ENCODE measurements at regions not wholly inside any gene's neighbourhood (a gene's known extent, or its start where the extent isn't known, plus 50 kb on each side); places are given as distances from the start of the nearest gene placed in this dataset.

DNA sequence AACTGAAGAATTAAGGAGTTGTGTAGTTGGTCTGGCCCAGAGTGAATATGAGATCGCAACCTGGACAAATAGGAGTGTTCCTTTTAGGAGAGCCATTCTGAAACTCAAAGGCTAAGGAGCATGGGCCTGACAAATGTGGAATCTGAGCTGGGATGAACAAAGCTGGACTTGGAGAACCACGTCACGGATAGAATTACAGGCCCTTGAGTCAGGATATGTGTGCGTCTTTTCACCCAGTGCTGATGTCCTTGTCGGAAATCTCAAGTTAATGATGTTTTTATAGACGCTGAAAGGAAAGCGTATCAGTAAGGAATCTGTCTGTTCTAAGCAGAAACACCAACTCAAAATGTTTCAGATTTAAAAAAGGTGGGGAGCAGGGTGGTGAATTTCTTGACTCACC lies 173.8 kb upstream of the ZKSCAN2 start:
- Mint-ChIP-seq H3K27ac (no peak overlapping the region), H3K9me3 (ENCODE audit: low read depth) (no peaks in the 10 kb centered on the region), H3K4me3 (no peak overlapping the region), H3K36me3 (ENCODE audit: low read depth) (no peaks in the 10 kb centered on the region), H3K4me1 (no peaks in the 10 kb centered on the region), H3K27me3 (peaks cover 5% of the 10 kb centered on the region)
- intact Hi-C loops (cut with DNase I, micrococcal nuclease): no loop called here
- DNase-seq (no peak), ATAC-seq (no peak)
- ChIA-PET CTCF (interaction anchor here (0.7 kb wide), 1 partner anchor 143 kb away, joined by 5 read pairs; no protein-coding TSS in a partner anchor), POLR2A (no interaction called here)

DNA sequence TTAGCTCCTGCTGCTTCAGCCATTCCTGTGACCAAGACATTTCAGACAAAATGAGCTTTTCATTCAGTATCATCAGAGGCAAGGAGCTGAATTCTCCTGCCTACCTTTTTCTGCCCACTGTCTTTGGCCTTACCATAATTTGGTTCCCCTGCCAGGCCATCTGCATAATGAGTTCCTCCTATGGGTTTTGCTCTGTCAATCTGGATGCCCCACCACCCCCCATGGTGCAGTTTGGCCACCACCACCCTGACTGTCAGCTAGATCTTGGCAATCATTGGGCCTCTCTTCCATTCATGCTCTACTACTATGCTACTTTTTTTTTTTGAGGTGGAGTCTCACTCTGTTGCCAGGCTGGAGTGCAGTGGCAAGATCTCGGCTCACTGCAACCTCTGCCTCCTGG lies 169.2 kb upstream of the ZKSCAN2 start:
- no peak overlapping the region for H3K27ac Mint-ChIP-seq
- ATAC-seq (no peak), DNase-seq (no peak)
- ChIA-PET POLR2A (interaction anchor here (0.5 kb wide), 1 partner anchor 141 kb away, joined by 11 read pairs; no protein-coding TSS in a partner anchor), CTCF (interaction anchor here (0.6 kb wide), 1 partner anchor 208 kb away, joined by 4 read pairs; no protein-coding TSS in a partner anchor)
- H3K9me3 Mint-ChIP-seq (ENCODE audit: low read depth): no peaks in the 10 kb centered on the region
- peaks cover 8% of the 10 kb centered on the region for H3K27me3 Mint-ChIP-seq
- no peaks in the 10 kb centered on the region for H3K36me3 Mint-ChIP-seq (ENCODE audit: low read depth)
- H3K4me3 Mint-ChIP-seq: no peak overlapping the region
- H3K4me1 Mint-ChIP-seq: no peaks in the 10 kb centered on the region
- intact Hi-C loops (cut with DNase I, micrococcal nuclease): no loop called here

DNA sequence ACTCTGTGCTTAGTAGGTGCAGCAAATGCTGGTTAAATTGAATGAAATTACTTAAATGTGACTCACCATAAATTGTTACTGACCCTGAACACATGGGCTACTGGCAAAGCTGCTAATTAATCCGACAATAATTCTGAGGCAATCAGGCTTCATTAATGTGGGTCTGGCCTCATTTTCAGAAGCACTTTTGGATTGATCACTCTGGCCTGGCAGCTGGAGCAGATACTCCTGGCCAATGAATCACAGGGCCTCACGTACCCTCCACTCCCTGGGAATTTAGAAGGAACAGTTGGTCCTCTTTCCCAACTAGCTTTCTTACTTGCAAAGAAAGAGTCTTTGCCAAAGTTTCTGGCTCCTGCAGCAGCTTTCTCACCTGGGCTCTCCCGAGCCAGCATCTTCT lies 162.0 kb upstream of the ZKSCAN2 start:
- peaks cover 9% of the 10 kb centered on the region for H3K27me3 Mint-ChIP-seq
- H3K4me3 Mint-ChIP-seq: no peak overlapping the region
- no peaks in the 10 kb centered on the region for H3K9me3 Mint-ChIP-seq (ENCODE audit: low read depth)
- no peaks in the 10 kb centered on the region for H3K36me3 Mint-ChIP-seq (ENCODE audit: low read depth)
- DNase-seq: no peak
- ChIA-PET CTCF (no interaction called here), POLR2A (no interaction called here)
- no peak overlapping the region for H3K27ac Mint-ChIP-seq
- no peaks in the 10 kb centered on the region for H3K4me1 Mint-ChIP-seq
- no peak for ATAC-seq
- intact Hi-C loops (cut with DNase I, micrococcal nuclease): no loop called here

DNA sequence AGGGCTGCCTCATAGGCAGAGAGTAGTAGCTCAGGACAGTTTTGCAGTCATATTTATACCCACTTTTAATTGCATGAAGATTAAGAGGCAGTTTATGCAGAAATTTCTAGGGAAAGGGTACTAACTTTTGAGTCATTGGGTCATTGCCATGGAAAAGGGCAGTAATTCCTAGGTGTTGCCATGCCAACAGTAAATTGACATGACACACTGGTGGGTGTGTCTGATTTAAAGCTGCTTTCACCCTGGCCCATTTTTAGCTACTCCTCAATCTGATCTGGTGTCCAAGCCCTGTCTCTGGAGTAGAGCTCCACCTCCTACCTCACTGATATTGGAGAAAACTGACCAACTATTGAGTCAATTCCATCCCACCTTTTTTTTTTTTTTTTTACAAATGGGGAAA lies 161.5 kb upstream of the ZKSCAN2 start:
- Mint-ChIP-seq H3K4me1 (no peaks in the 10 kb centered on the region), H3K9me3 (ENCODE audit: low read depth) (no peaks in the 10 kb centered on the region), H3K4me3 (no peak overlapping the region), H3K36me3 (ENCODE audit: low read depth) (no peaks in the 10 kb centered on the region), H3K27me3 (peaks cover 7% of the 10 kb centered on the region), H3K27ac (no peak overlapping the region)
- no peak for DNase-seq
- POLR2A ChIA-PET: no interaction called here
- no peak for ATAC-seq
- intact Hi-C loops (cut with DNase I, micrococcal nuclease): no loop called here
- CTCF ChIA-PET: interaction anchor here (0.6 to 0.7 kb wide), 3 partner anchors 233 to 306 kb away, joined by 3 to 4 read pairs (median 3); no protein-coding TSS in a partner anchor

DNA sequence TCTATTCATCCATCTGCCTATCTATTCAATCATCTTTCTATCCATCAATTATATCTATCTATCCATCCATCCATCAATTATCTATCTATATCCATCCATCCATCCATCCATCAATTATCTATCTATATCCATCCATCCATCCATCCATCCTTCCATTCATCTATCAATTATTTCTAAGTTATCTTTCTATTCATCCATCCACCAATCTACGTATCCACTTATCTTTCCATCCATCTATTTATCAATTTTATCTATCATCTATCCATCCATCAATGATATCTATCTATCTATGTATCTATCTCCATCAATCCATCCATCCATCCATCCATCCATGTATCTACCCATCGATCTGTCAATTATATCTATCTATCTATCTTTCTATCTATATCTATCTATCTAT lies 158.4 kb upstream of the ZKSCAN2 start:
- H3K9me3 Mint-ChIP-seq (ENCODE audit: low read depth): no peaks in the 10 kb centered on the region
- ChIA-PET POLR2A (no interaction called here), CTCF (no interaction called here)
- H3K27me3 Mint-ChIP-seq: no peaks in the 10 kb centered on the region
- no peaks in the 10 kb centered on the region for H3K4me1 Mint-ChIP-seq
- DNase-seq (no peak), ATAC-seq (no peak)
- no peak overlapping the region for H3K27ac Mint-ChIP-seq
- no peaks in the 10 kb centered on the region for H3K36me3 Mint-ChIP-seq (ENCODE audit: low read depth)
- intact Hi-C loops (cut with DNase I, micrococcal nuclease): no loop called here
- H3K4me3 Mint-ChIP-seq: no peak overlapping the region

DNA sequence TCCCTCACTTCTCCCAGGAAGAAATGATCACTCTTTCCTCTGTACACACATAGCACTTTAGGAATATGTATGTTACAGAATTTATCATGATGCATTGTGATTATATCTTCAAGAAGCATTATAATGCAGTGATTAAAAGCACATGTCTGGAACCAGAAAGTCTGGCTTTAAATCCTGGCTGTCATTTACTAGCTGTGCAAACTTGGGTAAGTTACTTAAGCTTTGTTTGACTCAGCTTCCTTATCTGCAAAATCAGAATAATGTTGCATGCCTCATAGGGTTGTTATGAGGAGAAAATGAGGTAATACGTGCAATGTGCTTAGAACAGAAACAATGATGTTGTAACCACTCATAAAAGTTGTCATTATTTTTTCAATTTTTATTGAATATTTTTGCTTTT lies 156.3 kb upstream of the ZKSCAN2 start:
- Mint-ChIP-seq H3K4me1 (no peaks in the 10 kb centered on the region), H3K4me3 (no peak overlapping the region), H3K9me3 (ENCODE audit: low read depth) (no peaks in the 10 kb centered on the region), H3K27me3 (no peaks in the 10 kb centered on the region), H3K27ac (no peak overlapping the region), H3K36me3 (ENCODE audit: low read depth) (no peaks in the 10 kb centered on the region)
- DNase-seq (no peak), ATAC-seq (no peak)
- ChIA-PET CTCF (no interaction called here), POLR2A (no interaction called here)
- intact Hi-C loops (cut with DNase I, micrococcal nuclease): no loop called here

DNA sequence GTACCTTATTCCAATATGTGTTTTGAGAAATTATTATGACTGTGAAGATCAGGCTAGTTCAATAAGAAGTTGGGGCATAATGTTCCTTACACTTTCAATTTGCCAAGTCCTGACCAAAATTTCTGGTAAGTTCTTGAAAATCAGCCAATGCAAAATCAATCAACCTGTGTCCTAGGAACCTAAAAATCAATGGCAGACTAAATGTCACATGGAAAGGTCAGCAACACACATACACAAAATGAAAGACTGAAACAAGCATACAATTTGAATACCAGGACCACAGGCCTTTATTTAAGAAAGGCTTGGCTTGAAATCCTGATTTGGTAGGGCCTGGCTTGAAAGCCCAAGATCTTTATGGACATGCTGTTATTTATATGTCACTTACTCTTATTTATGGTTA lies 155.5 kb upstream of the ZKSCAN2 start:
- no peak overlapping the region for H3K27ac Mint-ChIP-seq
- no peaks in the 10 kb centered on the region for H3K4me1 Mint-ChIP-seq
- H3K36me3 Mint-ChIP-seq (ENCODE audit: low read depth): no peaks in the 10 kb centered on the region
- intact Hi-C loops (cut with DNase I, micrococcal nuclease): no loop called here
- no peaks in the 10 kb centered on the region for H3K27me3 Mint-ChIP-seq
- H3K4me3 Mint-ChIP-seq: no peak overlapping the region
- ChIA-PET POLR2A (no interaction called here), CTCF (no interaction called here)
- H3K9me3 Mint-ChIP-seq (ENCODE audit: low read depth): no peaks in the 10 kb centered on the region
- DNase-seq (no peak), ATAC-seq (no peak)

DNA sequence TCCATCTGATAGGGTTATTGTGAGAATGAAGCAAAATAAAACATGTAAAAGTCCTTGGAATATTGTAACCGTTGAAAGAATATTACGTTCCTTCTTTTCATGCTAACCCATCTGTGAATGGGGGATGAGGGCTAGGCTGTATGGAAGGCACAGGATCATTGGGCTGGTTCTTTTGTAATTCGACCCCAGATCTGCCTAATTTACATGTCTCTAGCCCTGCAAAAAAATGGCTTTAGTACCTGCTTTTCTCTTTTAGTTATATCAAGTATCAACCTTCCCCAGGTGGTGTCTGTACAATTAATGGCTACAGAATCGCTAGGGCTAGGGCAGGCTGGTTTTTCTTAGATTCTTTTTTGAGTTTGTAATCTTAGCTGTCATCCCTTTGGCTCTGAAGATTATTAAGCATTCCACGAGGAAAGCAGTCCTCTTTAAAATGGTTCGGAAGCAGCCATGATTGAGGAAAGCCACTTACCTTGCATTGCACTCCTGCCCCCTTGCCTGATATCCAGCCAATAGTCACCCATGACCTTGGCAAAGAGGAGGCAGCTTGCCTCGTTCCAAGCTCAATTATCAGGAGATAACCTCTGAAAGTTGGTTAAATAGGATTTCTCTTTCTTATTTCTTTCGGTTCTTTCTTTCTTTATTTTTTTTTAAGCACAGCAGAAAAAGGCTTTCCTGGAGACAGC lies 153.9 kb upstream of the ZKSCAN2 start:
- CTCF ChIA-PET: no interaction called here

DNA sequence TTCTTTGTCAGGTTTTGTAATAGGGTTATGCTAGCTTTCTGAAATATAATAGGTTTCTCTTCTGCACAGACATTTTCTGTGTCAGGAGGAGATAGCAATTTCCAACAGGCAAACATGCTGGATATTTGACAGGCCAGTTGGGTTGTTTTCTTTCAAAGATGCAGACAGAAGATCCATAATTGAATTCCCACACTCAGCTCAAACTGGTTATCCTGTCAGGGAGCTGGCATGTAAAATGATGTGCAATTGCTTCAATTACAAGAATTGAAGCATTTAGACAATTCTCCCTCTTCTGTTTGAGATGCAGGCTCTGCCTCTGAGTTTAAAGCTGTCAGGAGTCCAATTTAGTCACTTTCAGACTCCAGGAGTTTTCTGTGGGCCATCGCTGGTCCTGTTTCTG lies 146.2 kb upstream of the ZKSCAN2 start:
- Mint-ChIP-seq H3K4me3 (no peak overlapping the region), H3K27me3 (peaks cover 4% of the 10 kb centered on the region), H3K4me1 (no peaks in the 10 kb centered on the region), H3K27ac (no peak overlapping the region), H3K9me3 (ENCODE audit: low read depth) (peaks cover 5% of the 10 kb centered on the region), H3K36me3 (ENCODE audit: low read depth) (no peaks in the 10 kb centered on the region)
- ChIA-PET POLR2A (no interaction called here), CTCF (no interaction called here)
- intact Hi-C loops (cut with DNase I, micrococcal nuclease): no loop called here
- no peak for ATAC-seq
- no peak for DNase-seq

More for the DNA sequence above, 153.9 kb upstream of the ZKSCAN2 start:
- no peaks in the 10 kb centered on the region for H3K27me3 Mint-ChIP-seq
- H3K9me3 Mint-ChIP-seq (ENCODE audit: low read depth): no peaks in the 10 kb centered on the region
- intact Hi-C loops (cut with DNase I, micrococcal nuclease): no loop called here
- H3K4me1 Mint-ChIP-seq: no peaks in the 10 kb centered on the region
- POLR2A ChIA-PET: no interaction called here
- no peaks in the 10 kb centered on the region for H3K36me3 Mint-ChIP-seq (ENCODE audit: low read depth)
- no peak overlapping the region for H3K4me3 Mint-ChIP-seq
- ATAC-seq (no peak), DNase-seq (no peak)
- no peak overlapping the region for H3K27ac Mint-ChIP-seq

DNA sequence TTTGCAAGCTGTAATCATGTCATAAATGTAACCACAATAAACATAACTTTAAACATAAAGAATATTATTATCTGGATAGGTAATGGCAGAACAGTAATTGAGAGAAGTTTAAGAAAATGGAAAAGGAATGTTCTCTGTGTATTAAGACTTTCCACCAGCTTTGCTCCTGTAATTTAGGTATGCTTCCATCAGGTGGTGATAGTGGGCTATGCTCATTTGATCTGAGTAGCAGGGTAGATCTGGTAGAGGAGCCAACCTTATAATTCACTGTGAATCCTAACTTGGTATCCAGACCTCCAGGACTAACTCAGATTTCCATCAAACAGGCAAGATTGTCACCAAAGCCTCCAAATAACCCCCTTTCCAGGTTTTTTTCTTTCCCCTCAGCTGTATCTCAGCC lies 137.9 kb upstream of the ZKSCAN2 start:
- DNase-seq (no peak), ATAC-seq (no peak)
- peaks cover 2% of the 10 kb centered on the region for H3K4me1 Mint-ChIP-seq
- no peak overlapping the region for H3K27ac Mint-ChIP-seq
- H3K4me3 Mint-ChIP-seq: no peak overlapping the region
- peaks cover 10% of the 10 kb centered on the region for H3K9me3 Mint-ChIP-seq (ENCODE audit: low read depth)
- intact Hi-C loops (cut with DNase I, micrococcal nuclease): no loop called here
- POLR2A ChIA-PET: no interaction called here
- H3K27me3 Mint-ChIP-seq: peaks cover 8% of the 10 kb centered on the region
- CTCF ChIA-PET: no interaction called here
- no peaks in the 10 kb centered on the region for H3K36me3 Mint-ChIP-seq (ENCODE audit: low read depth)

DNA sequence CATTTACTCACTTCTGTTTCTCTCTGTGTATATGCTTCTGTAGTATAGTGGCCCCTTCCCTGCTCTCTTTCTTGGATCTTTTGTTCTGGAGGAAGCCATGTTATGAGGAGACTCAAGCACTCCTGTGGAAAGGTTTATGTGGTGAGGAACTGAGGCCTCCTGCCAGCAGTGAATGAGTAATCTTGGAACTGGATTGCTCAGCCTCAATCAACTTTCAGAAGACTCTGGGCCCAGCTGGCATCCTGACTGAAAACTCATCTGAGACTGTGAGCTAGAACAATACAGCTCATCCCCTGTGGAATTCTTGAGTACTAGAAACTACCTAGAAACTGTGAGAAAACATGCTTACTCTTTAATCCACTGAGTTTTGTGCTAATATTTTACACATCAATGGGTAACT lies 133.1 kb upstream of the ZKSCAN2 start:
- ChIA-PET CTCF (no interaction called here), POLR2A (no interaction called here)
- Mint-ChIP-seq H3K27me3 (peaks cover 15% of the 10 kb centered on the region), H3K9me3 (ENCODE audit: low read depth) (peaks cover 5% of the 10 kb centered on the region), H3K4me3 (no peak overlapping the region), H3K27ac (no peak overlapping the region), H3K36me3 (ENCODE audit: low read depth) (no peaks in the 10 kb centered on the region), H3K4me1 (peaks cover 2% of the 10 kb centered on the region)
- DNase-seq: peak; percentile 16
- intact Hi-C loops (cut with DNase I, micrococcal nuclease): no loop called here
- ATAC-seq: no peak

DNA sequence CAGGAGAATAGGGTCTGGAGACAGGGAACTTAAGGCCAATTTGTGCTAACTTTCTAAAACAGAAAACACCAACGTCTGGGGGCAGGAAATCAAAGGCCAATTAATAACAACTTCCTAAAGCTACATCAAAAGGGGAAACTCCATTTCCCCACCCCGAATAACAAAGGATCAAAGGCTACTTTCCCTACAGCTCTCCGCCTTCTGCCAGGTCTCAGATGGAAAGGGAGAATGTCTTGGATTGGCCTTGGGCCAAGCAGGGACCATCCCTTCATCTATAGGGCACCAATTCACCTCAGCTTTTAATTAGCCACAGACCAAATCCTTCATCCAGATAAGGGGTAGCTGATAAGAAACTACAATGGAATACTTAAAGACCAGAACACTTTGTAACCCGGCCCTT lies 116.9 kb upstream of the ZKSCAN2 start:
- intact Hi-C loops (cut with DNase I, micrococcal nuclease): no loop called here
- ChIA-PET POLR2A (no interaction called here), CTCF (no interaction called here)
- H3K9me3 Mint-ChIP-seq (ENCODE audit: low read depth): no peaks in the 10 kb centered on the region
- no peaks in the 10 kb centered on the region for H3K4me1 Mint-ChIP-seq
- ATAC-seq (no peak), DNase-seq (no peak)
- peaks cover 6% of the 10 kb centered on the region for H3K27me3 Mint-ChIP-seq
- H3K4me3 Mint-ChIP-seq: no peak overlapping the region
- H3K27ac Mint-ChIP-seq: no peak overlapping the region
- H3K36me3 Mint-ChIP-seq (ENCODE audit: low read depth): no peaks in the 10 kb centered on the region

DNA sequence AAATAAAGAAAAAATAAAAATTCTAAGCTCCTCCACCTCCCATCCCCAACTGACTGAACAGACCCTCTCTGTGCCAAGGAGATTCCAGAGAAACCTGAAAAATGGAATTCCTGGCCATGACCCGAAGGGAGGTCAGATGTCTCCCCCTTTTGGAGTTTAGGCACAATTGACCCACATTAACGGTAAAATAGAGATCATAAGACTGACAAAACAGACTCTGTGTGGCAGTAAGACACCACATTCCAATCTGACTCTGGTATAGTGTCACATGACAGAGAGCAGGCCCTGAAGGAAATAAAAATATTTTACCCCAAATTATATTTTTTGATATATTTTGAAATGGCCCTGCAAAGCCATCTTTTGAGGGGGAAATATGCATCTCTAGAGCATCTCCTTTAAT lies 115.1 kb upstream of the ZKSCAN2 start:
- ChIA-PET CTCF (no interaction called here), POLR2A (no interaction called here)
- H3K27ac Mint-ChIP-seq: no peak overlapping the region
- no peaks in the 10 kb centered on the region for H3K9me3 Mint-ChIP-seq (ENCODE audit: low read depth)
- no peak for ATAC-seq
- peaks cover 5% of the 10 kb centered on the region for H3K27me3 Mint-ChIP-seq
- intact Hi-C loops (cut with DNase I, micrococcal nuclease): no loop called here
- H3K4me1 Mint-ChIP-seq: no peaks in the 10 kb centered on the region
- no peak for DNase-seq
- H3K4me3 Mint-ChIP-seq: no peak overlapping the region
- H3K36me3 Mint-ChIP-seq (ENCODE audit: low read depth): no peaks in the 10 kb centered on the region
